Suppressor macrophage treated with lipopolysaccharide for 1 hour (primary cell): ENCODE measurements at regions not wholly inside any gene's neighbourhood (a gene's known extent, or its start where the extent isn't known, plus 50 kb on each side); places are given as distances from the start of the nearest gene placed in this dataset.

Experiments used
- DNase-seq, 3 donors: peaks; one replicate each; pipeline ENCODE4 v3.0.0-alpha.2; 2020 to 2022

- DNase-seq: no peak
Measured at GRCh38 chr5:113804943-113805342, 291.4 kb downstream of the YTHDC2 start.

GRCh38 chr5:113806250-113806649 lies 292.8 kb downstream of the YTHDC2 start:
- no peak for DNase-seq

GRCh38 chr5:113806904-113807303 lies 293.4 kb downstream of the YTHDC2 start:
- DNase-seq: no peak

- DNase-seq: no peak
Measured at GRCh38 chr5:113807427-113807991, 294.0 kb downstream of the YTHDC2 start.

- no peak for DNase-seq
Measured at GRCh38 chr5:113808956-113809355, 295.5 kb downstream of the YTHDC2 start.

- DNase-seq: no peak
Measured at GRCh38 chr5:113809626-113810025, 296.1 kb downstream of the YTHDC2 start.

- DNase-seq: no peak
Measured at GRCh38 chr5:113813466-113813865, 300.0 kb downstream of the YTHDC2 start.

- no peak for DNase-seq
Measured at GRCh38 chr5:113817683-113818082, 304.2 kb downstream of the YTHDC2 start.

GRCh38 chr5:113823696-113824095 lies 310.2 kb downstream of the YTHDC2 start:
- DNase-seq: no peak

GRCh38 chr5:113824307-113824706 lies 310.8 kb downstream of the YTHDC2 start:
- DNase-seq: no peak

GRCh38 chr5:113825176-113825575 lies 311.7 kb downstream of the YTHDC2 start:
- DNase-seq: no peak

GRCh38 chr5:113846941-113847340 lies 333.4 kb downstream of the YTHDC2 start:
- DNase-seq: no peak

- DNase-seq: no peak
Measured at GRCh38 chr5:113864437-113864836, 350.9 kb downstream of the YTHDC2 start.

- DNase-seq: no peak
Measured at GRCh38 chr5:113866763-113867162, 353.3 kb downstream of the YTHDC2 start.

- no peak for DNase-seq
Measured at GRCh38 chr5:113869611-113870010, 356.1 kb downstream of the YTHDC2 start.

GRCh38 chr5:113871972-113872371 lies 358.5 kb downstream of the YTHDC2 start:
- no peak for DNase-seq

- DNase-seq: no peak
Measured at GRCh38 chr5:113875096-113875495, 361.6 kb downstream of the YTHDC2 start.

GRCh38 chr5:113891491-113891890 lies 378.0 kb downstream of the YTHDC2 start:
- DNase-seq: no peak

GRCh38 chr5:113896789-113897188 lies 383.3 kb downstream of the YTHDC2 start:
- DNase-seq: no peak

GRCh38 chr5:113897748-113898147 lies 384.3 kb downstream of the YTHDC2 start:
- no peak for DNase-seq

- no peak for DNase-seq
Measured at GRCh38 chr5:113900141-113900540, 386.6 kb downstream of the YTHDC2 start.

- no peak for DNase-seq
Measured at GRCh38 chr5:113900816-113901215, 387.3 kb downstream of the YTHDC2 start.

GRCh38 chr5:113901718-113902117 lies 388.2 kb downstream of the YTHDC2 start:
- no peak for DNase-seq

- no peak for DNase-seq
Measured at GRCh38 chr5:113902917-113903660, 389.6 kb downstream of the YTHDC2 start.

- DNase-seq: no peak
Measured at GRCh38 chr5:113909782-113910181, 396.3 kb downstream of the YTHDC2 start.
